NCI-H2029 treated with DMSO at 0.1 percent for 48 hours (cell line): ENCODE measurements at regions not wholly inside any gene's neighbourhood (a gene's known extent, or its start where the extent isn't known, plus 50 kb on each side); places are given as distances from the start of the nearest gene placed in this dataset.
"Not testable (repeated sequence)": the region's sequence is repeated elsewhere in the genome, so short reads cannot be mapped to it uniquely, and the experiment has no call there.

ENCODE experiments used
- DNase-seq: peaks from one replicate; lab custom pipeline; 2025; lab: John Stamatoyannopoulos, UW

DNA sequence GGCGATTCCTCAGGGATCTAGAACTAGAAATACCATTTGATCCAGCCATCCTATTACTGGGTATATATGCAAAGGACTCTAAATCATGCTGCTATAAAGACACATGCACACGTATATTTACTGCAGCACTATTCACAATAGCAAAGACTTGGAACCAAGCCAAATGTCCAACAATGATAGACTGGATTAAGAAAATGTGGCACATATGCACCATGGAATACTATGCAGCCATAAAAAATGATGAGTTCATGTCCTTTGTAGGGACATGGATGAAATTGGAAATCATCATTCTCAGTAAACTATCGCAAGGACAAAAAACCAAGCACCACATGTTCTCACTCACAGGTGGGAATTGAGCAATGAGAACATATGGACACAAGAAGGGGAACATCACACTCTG, 93.1 kb upstream of the NT5E start:
- DNase-seq, result not testable (repeated sequence)

DNA sequence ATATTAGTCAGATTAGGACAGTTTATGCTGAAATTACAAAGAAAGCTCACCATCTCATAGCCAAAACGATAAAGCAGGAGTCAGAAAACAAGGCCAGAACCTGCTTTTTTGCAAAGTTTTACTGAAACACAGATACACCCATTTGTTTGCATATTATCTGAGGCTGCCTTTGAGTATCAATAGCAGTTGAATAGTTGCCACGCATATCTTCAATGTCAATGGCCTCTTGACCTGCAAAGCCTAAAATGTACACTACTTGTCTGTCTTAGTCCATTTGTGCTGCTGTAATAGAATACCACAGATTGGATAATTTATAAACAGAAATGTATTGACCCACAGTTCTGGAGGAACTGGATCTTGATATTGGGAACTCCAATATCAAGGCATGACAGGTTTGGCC, 94.1 kb upstream of the NT5E start:
- DNase-seq, result no peak

DNA sequence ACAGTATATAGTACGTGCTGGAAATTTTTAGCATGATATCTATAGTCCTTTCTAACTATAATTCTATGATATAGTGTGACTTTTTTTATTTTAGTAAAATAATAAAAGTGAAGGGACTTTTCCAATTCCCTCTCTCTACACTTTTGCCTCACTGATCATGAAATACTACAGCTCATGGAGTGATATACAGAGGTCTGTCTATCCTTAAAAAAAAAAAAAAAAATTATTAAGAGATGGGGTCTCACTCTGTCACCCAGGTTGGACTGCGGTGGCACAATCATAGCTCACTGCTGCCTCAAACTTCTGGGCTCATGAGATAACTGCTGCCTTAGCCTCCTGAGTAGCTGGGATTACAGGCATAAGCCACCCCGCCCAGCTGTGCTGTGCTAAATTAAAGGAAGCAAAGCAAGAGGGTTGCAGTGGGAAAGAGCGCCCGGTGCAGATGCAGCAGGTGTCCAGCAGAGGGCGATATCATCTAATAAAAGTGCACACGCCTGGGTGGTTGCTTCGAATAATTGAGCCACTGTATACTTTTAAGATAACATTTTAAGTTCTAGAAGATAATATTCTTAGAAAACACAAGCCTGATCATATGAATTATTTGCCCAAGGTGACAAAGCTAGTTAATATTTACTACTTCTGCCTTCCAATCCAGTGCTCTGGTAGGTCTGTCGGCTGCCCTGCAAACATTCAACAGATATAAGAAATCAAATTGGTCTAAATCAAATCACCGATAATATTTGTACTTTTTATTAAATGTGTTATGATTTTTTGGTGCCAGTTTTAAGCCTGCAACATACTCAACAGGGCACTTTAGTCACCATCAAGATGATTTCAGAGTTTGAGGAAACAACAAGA, 94.9 kb upstream of the NT5E start:
- peak; percentile 56 for DNase-seq

- DNase-seq, result no peak
These were observed 96.9 kb upstream of the NT5E start for GRCh38 chr6:85353012-85353411.

DNA sequence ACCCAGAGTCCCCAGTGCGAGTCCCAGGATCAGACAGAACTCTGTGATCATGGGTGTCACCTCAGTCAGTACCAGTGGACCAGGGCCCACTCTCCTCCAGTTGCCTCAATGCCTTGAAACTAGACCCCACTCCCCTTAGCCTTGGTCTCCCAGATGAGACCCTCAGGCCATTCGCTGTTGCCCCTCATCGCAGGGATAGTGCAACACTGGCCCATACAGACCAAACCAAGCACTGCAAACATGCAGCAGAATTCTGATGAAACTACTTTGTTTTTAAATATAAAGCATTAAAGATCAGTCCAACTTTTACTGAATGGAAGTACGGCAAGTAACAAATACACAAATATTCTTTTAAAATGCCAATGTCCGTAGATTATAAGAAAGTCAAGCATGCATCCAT, 101.2 kb upstream of the NT5E start:
- no peak for DNase-seq

DNA sequence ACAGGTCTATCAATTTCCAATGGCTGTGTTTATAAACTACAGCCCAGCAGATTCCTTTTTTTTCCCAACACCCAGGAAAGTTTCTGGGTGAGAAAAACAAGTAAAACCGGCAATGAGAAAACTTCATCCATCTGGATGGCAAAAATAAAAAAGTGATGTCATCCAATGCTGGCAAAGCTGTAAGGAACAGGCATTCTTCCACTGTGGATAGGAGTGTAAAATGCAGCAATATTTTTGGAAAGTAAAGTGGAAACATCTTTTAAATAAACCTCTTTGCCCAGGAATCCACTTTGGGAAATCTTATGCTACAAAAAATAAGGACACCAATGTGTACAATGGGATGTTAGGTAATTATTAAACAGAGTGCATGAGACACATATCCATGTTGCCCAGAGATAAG, 102.1 kb upstream of the NT5E start:
- DNase-seq, result no peak

DNA sequence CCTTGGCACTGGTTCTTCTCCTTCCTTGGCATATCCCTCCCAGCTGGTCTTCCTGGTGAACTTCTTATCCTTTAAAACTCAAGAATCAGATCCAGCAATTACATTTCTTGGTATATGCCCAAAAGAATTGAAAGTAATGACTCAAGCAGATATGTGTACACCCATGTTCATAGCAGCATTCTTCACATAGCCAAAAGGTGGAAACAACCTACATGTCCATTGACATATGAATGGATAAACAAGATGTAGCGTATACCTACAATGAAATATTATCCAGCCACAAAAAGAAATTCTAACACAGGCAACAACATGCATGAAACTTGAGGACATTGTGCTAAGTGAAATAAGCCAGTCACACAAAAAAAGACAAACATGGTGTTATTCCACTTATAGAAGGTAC, 103.7 kb upstream of the NT5E start:
- no peak for DNase-seq

DNA sequence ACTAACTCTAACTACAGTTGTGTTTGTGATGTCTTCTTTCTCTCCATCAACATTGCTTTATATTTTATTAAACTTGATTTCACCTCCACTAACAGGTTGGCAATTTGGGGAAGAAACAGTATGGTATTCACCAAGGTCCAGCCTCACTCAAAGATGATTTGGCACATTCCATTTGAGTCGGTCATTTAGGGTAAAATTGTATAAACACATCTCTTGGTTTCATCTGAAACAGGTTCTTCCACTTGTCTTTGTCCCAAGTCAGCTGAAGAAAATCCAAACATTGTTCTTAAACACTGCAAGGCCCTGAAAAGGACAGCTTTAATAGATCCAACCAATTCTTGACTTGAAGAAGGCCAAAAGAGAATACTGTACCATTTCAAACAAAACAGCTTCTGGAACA, 104.9 kb upstream of the NT5E start:
- no peak for DNase-seq

DNA sequence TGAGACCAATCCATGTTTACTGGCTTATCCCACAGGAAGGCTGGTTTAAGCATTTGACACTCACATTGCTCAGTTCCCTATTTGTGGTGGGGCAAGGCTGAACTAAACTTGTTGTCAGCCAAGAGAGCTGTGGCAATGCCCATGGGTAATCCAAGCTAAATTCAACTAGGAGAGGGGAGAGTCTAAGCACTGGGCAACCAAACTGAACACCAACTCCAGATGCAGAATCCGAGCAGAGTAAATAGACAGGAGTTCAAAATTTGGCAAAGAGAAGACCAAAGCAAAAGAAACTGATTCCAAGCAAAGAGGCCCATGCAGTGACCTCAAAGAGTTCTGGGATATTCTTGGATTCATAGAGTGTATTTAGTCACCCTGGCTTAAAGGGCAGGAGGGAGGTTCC, 106.5 kb upstream of the NT5E start:
- no peak for DNase-seq

- DNase-seq, result no peak
These were observed 120.7 kb upstream of the NT5E start for GRCh38 chr6:85329196-85329595.

DNA sequence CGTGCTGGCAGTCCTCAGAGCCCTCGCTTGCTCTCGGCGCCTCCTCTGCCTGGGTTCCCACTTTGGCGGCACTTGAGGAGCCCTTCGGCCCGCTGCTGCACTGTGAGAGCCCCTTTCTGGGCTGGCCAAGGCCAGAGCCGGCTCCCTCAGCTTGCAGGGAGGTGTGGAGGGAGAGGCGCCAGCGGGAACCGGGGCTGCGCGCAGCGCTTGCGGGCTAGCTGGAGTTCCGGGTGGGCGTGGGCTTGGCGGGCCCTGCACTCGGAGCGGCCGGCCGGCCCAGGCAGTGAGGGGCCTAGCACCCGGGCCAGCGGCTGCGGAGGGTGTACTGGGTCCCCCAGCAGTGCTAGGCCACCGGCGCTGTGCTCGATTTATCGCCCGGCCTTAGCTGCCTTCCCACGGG, 124.1 kb upstream of the NT5E start:
- DNase-seq, result not testable (repeated sequence)

DNA sequence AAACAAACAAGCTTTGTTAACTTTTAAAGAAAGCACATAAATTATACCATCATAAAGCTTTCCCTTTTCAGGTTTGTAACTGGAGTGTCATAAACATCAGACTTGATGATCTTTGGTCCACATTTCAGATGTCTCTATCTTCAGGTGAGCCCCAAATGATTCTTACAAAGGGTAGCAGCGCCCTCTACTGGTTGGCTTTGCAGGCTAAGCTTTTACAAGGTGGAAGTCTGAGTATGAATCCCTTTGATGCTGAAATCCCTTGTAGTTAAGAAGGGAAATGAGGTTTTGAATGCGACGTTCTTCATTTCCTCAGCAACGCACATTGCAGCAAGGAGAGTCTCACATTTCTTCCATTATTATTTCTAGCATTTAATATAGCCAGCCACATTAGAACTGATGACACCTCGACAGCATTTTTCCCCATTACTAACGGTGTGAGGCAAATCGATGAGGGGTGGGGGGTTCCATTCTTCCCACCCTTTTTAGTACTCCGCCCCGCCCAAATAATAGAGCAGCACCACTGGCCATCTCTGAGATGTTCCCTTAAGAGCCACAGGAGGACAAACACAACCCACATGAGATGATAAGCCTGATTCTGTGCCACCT, 126.3 kb upstream of the NT5E start:
- DNase-seq, result peak; percentile 74

- no peak for DNase-seq
These were observed 127.3 kb upstream of the NT5E start for GRCh38 chr6:85322446-85323105.

- DNase-seq, result no peak
These were observed 128.0 kb upstream of the NT5E start for GRCh38 chr6:85321906-85322305.

DNA sequence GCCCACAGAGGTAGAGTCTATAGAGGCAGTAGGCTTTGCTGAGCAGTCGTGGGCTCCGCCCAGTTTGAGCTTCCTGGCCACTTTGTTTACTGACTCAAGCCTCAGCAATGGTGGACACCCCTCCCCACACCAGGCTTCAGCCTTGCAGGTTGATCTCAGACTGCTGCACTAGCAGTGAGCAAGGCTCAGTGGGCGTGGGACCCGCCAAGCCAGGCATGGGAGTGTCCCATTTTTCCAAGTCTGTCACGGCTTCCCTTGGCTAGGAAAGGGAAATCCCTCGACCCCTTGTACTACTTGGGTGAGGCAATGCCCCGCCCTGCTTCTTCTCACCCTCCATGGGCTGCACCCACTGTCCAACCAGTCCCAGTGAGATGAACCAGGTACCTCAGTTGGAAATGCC, 135.3 kb upstream of the NT5E start:
- no peak for DNase-seq

DNA sequence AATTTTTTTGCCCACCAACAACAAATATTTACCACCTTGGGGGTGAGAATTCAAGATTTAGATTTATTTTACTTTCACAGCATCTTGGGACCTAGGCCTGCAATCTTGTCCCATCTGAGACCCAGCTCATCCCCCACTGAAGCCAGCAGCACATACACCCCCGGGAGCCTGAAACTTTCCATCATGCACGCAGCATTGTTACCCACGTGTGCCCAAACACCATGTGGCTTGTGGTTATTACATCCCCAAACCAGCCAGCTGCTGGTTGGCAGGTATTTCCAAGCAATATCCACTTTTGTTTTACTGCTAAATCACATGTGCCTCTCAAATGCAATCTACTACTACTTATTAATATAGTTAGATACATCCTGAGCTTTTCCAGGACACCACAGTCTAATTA, 149.3 kb upstream of the NT5E start:
- no peak for DNase-seq

DNA sequence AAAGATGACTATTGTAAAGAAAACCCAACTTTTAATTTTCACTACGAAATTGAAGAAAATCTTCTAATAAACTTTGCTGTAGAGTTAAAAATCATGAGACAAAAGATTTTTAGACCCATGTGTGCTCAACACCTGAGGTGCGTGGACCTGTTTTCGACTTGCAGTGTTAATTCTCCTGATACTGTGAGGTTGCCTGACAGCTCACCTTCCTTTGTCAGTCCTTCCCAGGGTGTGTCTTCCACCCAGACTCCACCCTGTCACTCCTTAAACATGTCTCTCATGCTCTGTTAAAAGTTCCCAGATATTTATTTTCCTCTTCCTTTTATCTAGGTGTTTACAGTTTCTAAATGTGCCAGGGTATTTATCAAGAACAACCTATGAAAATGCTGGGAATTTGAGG, 151.3 kb upstream of the NT5E start:
- no peak for DNase-seq

DNA sequence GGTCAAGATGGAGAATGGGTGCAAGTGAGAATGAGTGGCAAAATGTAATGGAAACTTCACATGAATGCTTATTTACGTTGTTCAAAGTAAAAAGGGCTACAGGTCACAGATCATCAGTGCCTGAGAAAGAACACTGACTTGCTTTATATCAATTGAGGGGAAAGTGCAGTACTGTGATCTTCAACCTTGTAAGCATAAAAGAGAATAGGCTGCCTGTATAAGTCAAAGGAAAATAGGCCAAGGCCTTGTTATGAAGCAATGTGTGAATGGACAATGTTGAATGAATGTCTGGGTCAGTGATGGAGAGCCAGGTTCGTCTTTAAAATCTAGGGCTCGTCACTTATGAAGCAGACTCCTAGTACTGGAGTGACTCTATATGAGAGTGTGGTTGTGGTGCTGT, 158.6 kb upstream of the NT5E start:
- no peak for DNase-seq

- no peak for DNase-seq
These were observed 162.2 kb upstream of the NT5E start for GRCh38 chr6:85287654-85288053.

DNA sequence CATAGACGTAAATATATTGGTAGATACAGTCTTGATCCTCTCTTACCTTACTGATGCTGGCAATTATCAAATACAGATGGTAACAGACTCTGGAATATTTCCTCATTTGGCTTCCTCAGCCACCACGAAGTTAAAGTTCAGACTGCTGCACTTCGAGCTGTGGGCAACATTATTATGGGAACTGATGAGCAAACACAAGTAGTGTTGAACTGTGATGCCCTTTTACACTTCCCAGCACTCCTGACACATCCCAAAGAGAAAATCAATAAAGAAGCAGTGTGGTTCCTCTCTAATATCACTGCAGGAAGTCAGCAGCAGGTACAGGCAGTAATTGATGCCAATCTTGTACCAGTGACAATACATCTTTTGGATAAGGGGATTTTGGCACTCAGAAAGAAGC, 162.7 kb upstream of the NT5E start:
- DNase-seq, result no peak

- not testable (repeated sequence) for DNase-seq
These were observed 163.4 kb upstream of the NT5E start for GRCh38 chr6:85286507-85286906.

GRCh38 chr6:85285934-85286333, 163.9 kb upstream of the NT5E start:
- no peak for DNase-seq

- DNase-seq, result no peak
These were observed 164.8 kb upstream of the NT5E start for GRCh38 chr6:85285114-85285513.
